NCI-H2081 (cell line): ENCODE measurements at regions not wholly inside any gene's neighbourhood (a gene's known extent, or its start where the extent isn't known, plus 50 kb on each side); places are given as distances from the start of the nearest gene placed in this dataset.

Experiments used
- DNase-seq, 2 experiments: peaks; one replicate each; lab custom pipeline; 2025; lab: John Stamatoyannopoulos, UW

DNA sequence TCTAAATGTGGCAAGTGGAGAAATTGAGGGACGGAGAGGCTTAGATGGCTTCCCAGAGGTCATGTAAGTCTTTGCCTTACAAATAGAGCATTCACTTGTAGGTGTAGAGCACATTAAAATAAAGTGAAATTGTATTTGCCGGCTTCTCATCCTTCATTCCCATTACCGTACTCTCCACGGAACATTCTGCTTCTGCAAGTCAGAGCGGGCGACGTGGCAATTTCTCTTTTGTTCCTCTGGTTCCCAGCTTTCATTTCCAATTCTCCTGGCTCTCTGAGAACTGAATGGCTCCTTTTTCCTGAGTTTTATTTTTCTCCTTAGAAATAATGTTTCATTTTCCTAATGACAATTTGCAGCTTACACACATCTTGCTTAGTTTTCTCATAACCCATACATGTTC is 51.3 kb upstream of the PFKP start:
- DNase-seq, result no peak

GRCh38 chr10:3014968-3015367 is 52.4 kb upstream of the PFKP start:
- DNase-seq, result no peak

- DNase-seq, result no peak
These were observed 55.1 kb upstream of the PFKP start for GRCh38 chr10:3012223-3012622.

DNA sequence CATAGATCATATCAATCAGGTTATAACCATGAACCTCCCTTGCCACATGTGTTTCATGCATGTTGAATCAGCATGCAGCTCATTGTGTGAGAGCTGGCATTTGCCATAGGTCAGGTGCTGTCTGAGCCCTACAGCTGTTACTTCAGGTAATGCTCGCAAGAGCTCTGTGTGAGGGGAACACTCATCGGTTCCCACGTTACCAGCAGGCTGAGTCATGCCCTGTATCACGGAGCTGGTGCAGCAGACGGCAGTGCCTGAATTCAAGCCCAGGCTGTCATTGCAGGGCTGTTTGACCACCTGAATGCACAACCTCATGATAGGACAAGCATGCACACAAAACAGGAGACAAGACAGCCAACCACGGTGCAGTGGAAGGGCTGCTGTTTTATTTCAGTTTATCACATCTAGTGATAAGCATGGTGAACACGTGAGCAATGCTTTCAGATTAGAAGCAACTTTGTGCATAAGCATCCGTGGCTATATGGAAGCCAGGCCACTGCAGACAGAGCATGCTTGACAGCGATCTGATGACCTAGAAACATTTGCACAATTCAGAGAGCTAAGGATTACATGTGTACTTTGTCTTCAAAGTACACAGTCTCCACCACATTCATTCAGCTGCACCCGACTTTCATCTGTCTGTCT is 56.4 kb upstream of the PFKP start:
- DNase-seq, result no peak

DNA sequence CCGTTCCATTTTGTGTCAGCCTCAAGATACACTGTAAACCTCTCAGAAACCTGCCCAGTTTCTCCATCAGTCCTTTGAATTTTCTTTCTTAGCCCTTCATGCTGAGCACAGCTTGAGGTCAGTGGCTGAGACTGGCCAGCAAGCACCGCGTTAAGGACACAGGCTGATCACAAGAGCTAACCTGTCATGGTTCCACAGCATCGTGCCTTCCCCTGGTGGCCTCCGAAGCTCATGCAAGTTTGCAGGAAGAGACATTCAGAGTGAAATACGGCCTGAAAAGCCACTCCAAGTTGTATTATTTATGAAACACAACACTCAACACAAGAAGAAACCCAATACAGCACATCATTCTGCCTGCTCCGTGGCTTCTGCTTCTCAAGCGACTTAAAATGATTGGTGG is 57.0 kb upstream of the PFKP start:
- no peak for DNase-seq

GRCh38 chr10:3009341-3009740 is 58.0 kb upstream of the PFKP start:
- DNase-seq, result no peak

- no peak for DNase-seq
These were observed 58.7 kb upstream of the PFKP start for GRCh38 chr10:3008518-3009195.

- DNase-seq, result no peak
These were observed 60.7 kb upstream of the PFKP start for GRCh38 chr10:3006607-3007006.

GRCh38 chr10:3006093-3006492 is 61.3 kb upstream of the PFKP start:
- no peak for DNase-seq

- DNase-seq, result no peak
These were observed 65.0 kb upstream of the PFKP start for GRCh38 chr10:3002304-3002703.

- DNase-seq, result peak in 1 of 2 experiments; percentile 36
These were observed 67.3 kb upstream of the PFKP start for GRCh38 chr10:3000048-3000447.

DNA sequence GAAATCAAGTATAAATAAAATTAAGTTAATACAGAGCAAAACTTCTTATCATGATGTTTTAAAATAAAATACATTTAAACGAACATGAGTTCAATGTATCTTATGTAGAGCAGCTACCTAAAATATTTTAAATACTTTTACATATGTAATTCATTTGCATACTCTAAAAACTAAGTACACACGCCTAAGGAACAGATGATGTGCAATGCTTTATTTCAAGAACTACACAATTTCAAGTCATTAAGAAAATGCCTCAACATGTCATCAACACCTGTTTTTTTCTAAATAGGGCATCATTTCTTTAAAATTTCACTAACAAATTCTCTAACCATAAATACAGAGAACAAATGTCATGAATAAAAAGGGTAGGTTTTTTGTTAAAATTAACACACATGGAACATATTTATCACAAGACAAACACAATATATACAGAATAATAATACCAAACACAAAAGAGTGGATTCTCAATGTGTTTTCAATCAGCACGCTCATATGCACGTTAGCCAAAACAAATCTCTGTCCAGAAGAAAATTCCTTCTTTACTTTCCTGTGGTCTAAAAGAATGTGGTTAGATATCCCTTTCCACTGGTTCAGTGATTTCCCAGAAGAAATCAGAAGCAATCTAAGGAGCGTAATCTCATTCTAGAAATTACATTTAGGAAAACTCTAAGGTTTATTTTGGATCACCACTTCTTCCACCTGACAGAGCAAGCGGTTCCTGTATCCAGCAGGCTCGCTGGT is 73.0 kb upstream of the PFKP start:
- DNase-seq, result no peak

- no peak for DNase-seq
These were observed 73.7 kb upstream of the PFKP start for GRCh38 chr10:2993636-2994035.

- no peak for DNase-seq
These were observed 74.7 kb upstream of the PFKP start for GRCh38 chr10:2992401-2993198.

DNA sequence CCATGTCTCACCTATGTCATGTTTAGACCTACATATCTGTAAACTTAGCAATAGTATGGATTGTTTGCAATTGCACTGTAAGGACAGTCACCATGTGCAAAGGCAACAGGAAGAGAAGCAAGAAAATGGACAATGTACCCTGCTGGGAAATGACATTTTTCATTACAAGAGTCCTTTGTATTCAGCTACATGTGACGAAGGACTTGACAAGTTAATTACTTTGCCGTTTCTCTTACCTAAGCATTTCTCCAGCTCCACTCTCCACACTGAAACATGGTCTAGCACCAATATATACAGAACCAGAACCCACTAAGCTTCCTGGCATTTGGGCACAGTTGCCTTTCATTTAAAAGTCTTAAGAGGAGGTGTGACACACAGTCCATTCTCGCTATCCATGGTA is 76.6 kb upstream of the PFKP start:
- DNase-seq, result peak; percentile 39 to 70

DNA sequence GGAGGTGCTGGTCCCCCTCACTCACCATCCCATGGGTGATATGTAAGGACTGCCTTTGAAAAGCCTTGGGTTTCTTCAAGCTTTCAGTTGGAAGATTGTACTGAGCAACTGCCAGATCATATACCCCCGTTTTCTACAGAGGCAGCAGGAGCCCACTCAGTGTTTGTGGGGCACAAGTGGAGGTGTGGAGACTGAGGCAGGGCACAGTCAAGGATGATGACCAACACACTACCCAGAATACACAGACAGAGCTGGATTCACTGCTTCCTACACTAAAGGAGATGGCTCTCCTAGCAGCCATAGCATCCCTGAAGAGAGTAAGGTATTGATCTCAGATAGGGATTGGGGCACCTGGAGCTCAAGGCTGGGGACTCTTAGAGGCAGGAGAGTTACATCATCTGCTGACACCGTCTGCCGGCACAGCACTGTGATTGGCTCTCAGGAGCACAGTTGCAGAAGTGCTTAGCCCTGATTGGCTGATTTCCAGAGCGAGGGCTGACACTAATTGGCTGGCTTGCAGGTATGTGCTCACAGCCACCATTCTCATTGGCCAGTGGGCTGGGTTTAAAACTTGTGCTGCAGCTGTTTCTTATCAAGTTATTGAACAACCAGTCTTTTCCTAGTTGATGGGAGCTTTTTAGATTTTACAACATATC is 77.9 kb upstream of the PFKP start:
- no peak for DNase-seq

DNA sequence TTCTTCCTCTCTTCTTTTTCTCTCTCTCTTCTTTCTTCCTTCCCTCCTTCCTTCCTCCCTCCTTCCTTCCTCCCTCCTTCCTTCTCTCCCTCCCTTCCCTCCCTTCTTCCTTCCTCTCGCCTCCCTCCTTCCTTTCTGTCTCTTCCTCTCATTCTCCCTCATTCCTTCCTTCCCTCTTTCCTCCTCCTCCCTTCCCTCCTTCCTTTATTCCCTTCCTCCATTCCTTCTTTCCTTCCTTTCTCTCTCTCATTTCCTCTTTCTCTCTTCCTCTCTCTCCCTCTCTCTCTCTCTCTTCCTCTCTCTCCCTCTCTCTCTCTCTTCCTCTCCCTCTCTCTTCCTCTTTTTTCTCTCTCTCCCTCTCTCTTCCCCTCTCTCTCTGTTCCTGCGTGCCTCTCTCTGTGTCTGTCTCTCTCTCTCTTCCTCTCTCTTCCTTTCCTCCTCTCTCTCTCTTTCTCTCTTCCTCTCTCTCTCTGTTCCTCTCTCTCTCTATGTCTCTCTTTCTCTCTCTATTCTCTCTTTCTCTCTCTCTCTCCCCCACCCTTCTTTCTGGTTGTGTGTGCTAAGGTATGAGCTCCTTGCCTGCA is 80.1 kb upstream of the PFKP start:
- no peak for DNase-seq

- DNase-seq, result peak in 1 of 2 experiments; percentile 48
These were observed 81.0 kb upstream of the PFKP start for GRCh38 chr10:2986391-2986801.

DNA sequence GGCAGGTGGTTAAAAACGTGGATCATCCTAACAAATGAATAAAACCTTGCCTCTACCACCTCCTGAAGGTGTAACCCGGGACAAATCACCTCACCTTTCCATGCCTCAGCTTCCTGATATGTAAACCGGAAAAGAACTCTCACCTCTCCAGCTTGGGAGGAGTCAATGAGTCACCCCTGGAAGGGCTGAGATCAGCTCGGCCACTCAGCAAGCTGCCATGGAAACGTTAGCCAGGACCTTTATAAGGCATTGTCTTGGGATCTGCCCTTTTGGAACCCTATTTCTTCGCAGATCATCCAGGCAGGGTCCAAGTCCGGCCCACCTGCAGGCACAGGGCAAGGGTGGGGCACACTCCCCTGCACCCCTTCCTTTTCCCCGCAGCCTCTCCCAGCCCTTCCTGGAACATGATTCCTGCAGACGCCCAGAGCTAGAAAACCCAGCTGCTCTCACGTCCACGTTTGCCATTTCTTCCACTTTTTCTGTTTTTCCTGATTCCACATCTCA is 81.6 kb upstream of the PFKP start:
- DNase-seq, result peak in 1 of 2 experiments; percentile 25

- DNase-seq, result no peak
These were observed 82.7 kb upstream of the PFKP start for GRCh38 chr10:2984682-2985081.

DNA sequence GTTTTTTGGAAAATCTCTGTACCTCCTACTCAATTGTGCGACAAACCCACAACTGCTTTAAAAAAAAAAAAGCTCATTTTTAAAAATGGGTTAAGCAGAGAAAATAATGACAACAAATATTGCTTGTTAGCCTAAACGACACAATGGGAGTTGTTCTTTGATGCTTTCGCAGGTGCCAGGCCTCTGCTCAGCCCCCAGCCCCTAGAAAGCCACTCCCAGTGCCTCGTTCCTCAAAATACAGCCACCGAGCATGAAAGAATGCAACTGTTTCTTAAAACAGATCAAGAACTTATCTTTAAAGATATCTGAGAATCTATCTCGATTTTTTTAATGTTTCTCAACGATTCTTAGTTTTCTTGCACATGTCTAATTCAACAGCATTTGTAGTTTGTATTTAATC is 85.2 kb upstream of the PFKP start:
- DNase-seq, result no peak
